SH-SY5Y (cell line): ENCODE measurements at regions not wholly inside any gene's neighbourhood (a gene's known extent, or its start where the extent isn't known, plus 50 kb on each side); places are given as distances from the start of the nearest gene placed in this dataset.

ENCODE experiments used
- GATA2 ChIP-seq: IDR thresholded peaks from 2 replicates; pipeline ENCODE4 v1.6.1; 2011; ENCODE audit warnings: mild to moderate bottlenecking, low read depth, low read length
- GATA3 ChIP-seq: IDR thresholded peaks from 2 replicates; pipeline ENCODE4 v1.6.1; 2011; ENCODE audit warnings: low read depth, mild to moderate bottlenecking, low read length, moderate library complexity

- TF ChIP-seq GATA2 (no peak), GATA3 (no peak)
These were observed 266.9 kb upstream of the TTC14 start for GRCh38 chr3:180335050-180335449.
